Upper lobe of left lung (tissue), 6 donors: ENCODE measurements at regions not wholly inside any gene's neighbourhood (a gene's known extent, or its start where the extent isn't known, plus 50 kb on each side); places are given as distances from the start of the nearest gene placed in this dataset.

Experiments used
- ATAC-seq, 2 donors: fragments of 200-7000 bp; cut with Tn5 transposase; one replicate each; pipeline ENCODE4 v1.9.1; 2022; ENCODE audit warnings: mild to moderate bottlenecking in 2 of 2, moderate library complexity in 2 of 2; ENCODE audit not compliant: low FRiP score in 2 of 2
- DNase-seq, 2 donors: peaks; one replicate each; pipeline ENCODE4 v3.0.0-alpha.2; 2019 to 2020
- H3K27ac ChIP-seq, 4 donors: fragments of 200-600 bp; sonication (generic); one replicate each; pipeline ENCODE4 v1.5.1; 2016 to 2019
- H3K27me3 ChIP-seq, 4 donors: fragments of 200-600 bp; sonication (generic); one replicate each; pipeline ENCODE4 v1.5.1; 2017 to 2019
- H3K36me3 ChIP-seq, 4 donors: fragments of 200-600 bp; sonication (generic); one replicate each; pipeline ENCODE4 v1.5.1; 2016 to 2019
- H3K4me1 ChIP-seq, 4 donors: fragments of 200-600 bp; sonication (generic); one replicate each; pipeline ENCODE4 v1.5.1; 2018 to 2019
- H3K4me3 ChIP-seq, 4 donors: fragments of 200-600 bp; sonication (generic); one replicate each; pipeline ENCODE4 v1.5.1; 2017 to 2019; ENCODE audit warnings: mild to moderate bottlenecking in 2 of 4, moderate library complexity in 1 of 4
- H3K9me3 ChIP-seq, 4 donors: fragments of 200-600 bp; sonication (generic); one replicate each; pipeline ENCODE4 v1.5.1; 2018 to 2019
- CTCF ChIP-seq, 6 experiments: fragments of 450-650 bp in 4 of 6; fragments of 200-600 bp in 2 of 6; sonication (generic) in 2 of 6; IDR thresholded peaks; one replicate each; pipeline ENCODE4 v1.5.1; 2016 to 2019; ENCODE audit warnings: antibody characterized with exemption in 6 of 6
- EP300 ChIP-seq, 4 donors: sonication (generic); formaldehyde crosslinking; IDR thresholded peaks; one replicate each; pipeline ENCODE4 v1.5.1; 2017; ENCODE audit warnings: antibody characterized with exemption in 4 of 4, control low read depth in 2 of 4
- POLR2A ChIP-seq, 4 donors: fragments of 450-650 bp; IDR thresholded peaks; one replicate each; pipeline ENCODE4 v1.5.1; 2016 to 2017; ENCODE audit warnings: antibody characterized with exemption in 4 of 4, mild to moderate bottlenecking in 2 of 4
- POLR2AphosphoS5 ChIP-seq, 2 donors: sonication (generic); formaldehyde crosslinking; IDR thresholded peaks; one replicate each; pipeline ENCODE4 v1.5.1; 2017; ENCODE audit warnings: antibody characterized with exemption in 2 of 2
- WGBS, 2 donors: methylation state at CpG; one replicate each; pipeline ENCODE4 v1.1.5; 2017 to 2018; 5-methylcytosine and 5-hydroxymethylcytosine counted together
- donor health status: DM: no; HTN: no; CAD: no; lungs with moderate emphysema.
- donor health status: DM: no; HTN: yes; CAD: no; lungs with severe emphysema.

GRCh38 chr12:114257687-114258086, 148.3 kb downstream of the TBX5 start:
- ATAC-seq: no peak
- 72 to 84% methylated on average over 4 of the region's 4 CpGs for WGBS, 2 donors
- no peak overlapping the region for H3K27ac ChIP-seq
- H3K36me3 ChIP-seq: no peaks in the 10 kb centered on the region
- TF ChIP-seq CTCF (IDR thresholded peaks at IDR 0.05) (no peak), EP300 (IDR thresholded peaks at IDR 0.05) (no peak), POLR2AphosphoS5 (IDR thresholded peaks at IDR 0.05) (no peak), POLR2A (IDR thresholded peaks at IDR 0.05) (no peak)
- no peaks in the 10 kb centered on the region for H3K4me1 ChIP-seq
- no peaks in the 10 kb centered on the region for H3K9me3 ChIP-seq
- H3K4me3 ChIP-seq: no peak overlapping the region
- H3K27me3 ChIP-seq: no peaks in the 10 kb centered on the region
- DNase-seq: no peak

- no peaks in the 10 kb centered on the region for H3K9me3 ChIP-seq
- no peaks in the 10 kb centered on the region for H3K27me3 ChIP-seq
- no peaks in the 10 kb centered on the region for H3K4me1 ChIP-seq
- TF ChIP-seq POLR2AphosphoS5 (IDR thresholded peaks at IDR 0.05) (no peak), CTCF (IDR thresholded peaks at IDR 0.05) (no peak), EP300 (IDR thresholded peaks at IDR 0.05) (no peak), POLR2A (IDR thresholded peaks at IDR 0.05) (no peak)
- H3K4me3 ChIP-seq: no peak overlapping the region
- H3K27ac ChIP-seq: no peak overlapping the region
- H3K36me3 ChIP-seq: no peaks in the 10 kb centered on the region
- no peak for ATAC-seq
- DNase-seq: no peak
These were observed 150.9 kb downstream of the TBX5 start for GRCh38 chr12:114254998-114255397.

- H3K4me3 ChIP-seq: no peak overlapping the region
- no peak for DNase-seq
- WGBS, 2 donors: 50 to 56% methylated on average over 4 of the region's 4 CpGs
- H3K4me1 ChIP-seq: no peaks in the 10 kb centered on the region
- no peaks in the 10 kb centered on the region for H3K36me3 ChIP-seq
- no peak for TF ChIP-seq EP300 (IDR thresholded peaks at IDR 0.05)
- no peak for TF ChIP-seq POLR2A (IDR thresholded peaks at IDR 0.05)
- TF ChIP-seq CTCF (IDR thresholded peaks at IDR 0.05): no peak
- no peak for TF ChIP-seq POLR2AphosphoS5 (IDR thresholded peaks at IDR 0.05)
- H3K27me3 ChIP-seq: no peaks in the 10 kb centered on the region
- no peaks in the 10 kb centered on the region for H3K9me3 ChIP-seq
- no peak overlapping the region for H3K27ac ChIP-seq
- ATAC-seq: no peak
These were observed 151.8 kb downstream of the TBX5 start for GRCh38 chr12:114253976-114254778.

GRCh38 chr12:114248527-114248926, 157.4 kb downstream of the TBX5 start:
- H3K27me3 ChIP-seq: no peaks in the 10 kb centered on the region
- H3K36me3 ChIP-seq: no peaks in the 10 kb centered on the region
- 75 to 78% methylated on average over 7 of the region's 7 CpGs for whole genome bisulfite sequencing, 2 donors
- no peaks in the 10 kb centered on the region for H3K4me1 ChIP-seq
- no peak for DNase-seq
- ATAC-seq: no peak
- H3K4me3 ChIP-seq: no peak overlapping the region
- no peak overlapping the region for H3K27ac ChIP-seq
- TF ChIP-seq POLR2AphosphoS5 (IDR thresholded peaks at IDR 0.05) (no peak), CTCF (IDR thresholded peaks at IDR 0.05) (no peak), EP300 (IDR thresholded peaks at IDR 0.05) (no peak), POLR2A (IDR thresholded peaks at IDR 0.05) (no peak)
- no peaks in the 10 kb centered on the region for H3K9me3 ChIP-seq

- TF ChIP-seq CTCF (IDR thresholded peaks at IDR 0.05): no peak
- TF ChIP-seq EP300 (IDR thresholded peaks at IDR 0.05): no peak
- TF ChIP-seq POLR2AphosphoS5 (IDR thresholded peaks at IDR 0.05): no peak
- TF ChIP-seq POLR2A (IDR thresholded peaks at IDR 0.05): no peak
- H3K36me3 ChIP-seq: no peaks in the 10 kb centered on the region
- ATAC-seq (peak in 1 of 2 donors; percentile 38), DNase-seq (no peak)
- no peak overlapping the region for H3K4me3 ChIP-seq
- no peaks in the 10 kb centered on the region for H3K9me3 ChIP-seq
- 20 to 29% methylated on average over 4 of the region's 4 CpGs for WGBS, 2 donors
- no peaks in the 10 kb centered on the region for H3K4me1 ChIP-seq
- H3K27me3 ChIP-seq: no peaks in the 10 kb centered on the region
- no peak overlapping the region for H3K27ac ChIP-seq
These were observed 160.4 kb downstream of the TBX5 start for GRCh38 chr12:114245555-114245954.
